ENCODE measurements at regions not wholly inside any gene's neighbourhood (a gene's known extent, or its start where the extent isn't known, plus 50 kb on each side); places are given as distances from the start of the nearest gene placed in this dataset.

DNA sequence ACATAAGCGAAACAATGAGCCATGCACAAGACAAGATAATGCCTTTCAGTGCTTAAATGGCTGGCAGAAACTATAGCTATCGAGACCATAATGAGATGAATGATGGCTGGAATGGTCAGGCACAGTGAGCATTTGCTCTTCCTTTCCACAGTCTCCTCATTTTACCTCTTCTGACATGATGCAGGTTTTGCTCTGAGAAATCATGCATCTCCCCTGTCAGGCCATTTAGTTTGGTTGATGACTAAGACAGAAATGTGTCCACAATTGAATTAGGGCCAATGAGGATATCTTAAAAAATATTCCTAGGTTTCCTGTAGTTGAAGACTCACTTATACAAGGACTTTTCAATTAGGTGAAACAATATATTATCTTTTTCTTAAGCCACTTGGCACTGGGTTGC, 475.1 kb downstream of the TMEM232 start:
- H2BK15ac ChIP-seq (ENCODE audit: low read depth, low read length), result no peak overlapping the region

More for the DNA sequence above, 475.1 kb downstream of the TMEM232 start:
- Histone ChIP-seq H4K5ac (ENCODE audit: insufficient read length, low read depth, low read length) (no peak overlapping the region), H3K18ac (ENCODE audit: insufficient read length, low read depth, low read length) (no peak overlapping the region), H4K20me1 (ENCODE audit: control insufficient read depth, insufficient read depth, insufficient read length) (no peaks in the 10 kb centered on the region), H2AK5ac (ENCODE audit: insufficient read length, low read length) (no peak overlapping the region), H3K9ac (ENCODE audit: extremely low read depth, insufficient read length, low read length) (no peak overlapping the region), H2BK20ac (ENCODE audit: low read depth, low read length, poor library complexity, severe bottlenecking) (no peak overlapping the region), H3K4ac (ENCODE audit: low read depth, low read length) (no peak overlapping the region), H3K27me3 (ENCODE audit: insufficient read depth, low read length) (no peaks in the 10 kb centered on the region), H3K14ac (ENCODE audit: insufficient read depth, low read length) (no peak overlapping the region), H3K79me2 (ENCODE audit: insufficient read depth, low read length) (no peaks in the 10 kb centered on the region), H3K27ac (ENCODE audit: insufficient read length, low read depth, low read length) (no peak overlapping the region), H2BK12ac (ENCODE audit: insufficient read length, low read depth, low read length) (no peak overlapping the region), H3K4me1 (ENCODE audit: insufficient read depth, low read length) (no peaks in the 10 kb centered on the region; the same call in 1 of the 2 replicates), H3K56ac (ENCODE audit: insufficient read length, low read depth, low read length) (no peak overlapping the region), H3K23ac (ENCODE audit: insufficient read length, low read depth, low read length) (no peak overlapping the region), H3K23me2 (ENCODE audit: insufficient read length, low read depth, low read length, poor library complexity, severe bottlenecking) (no peaks in the 10 kb centered on the region), H3K9me3 (ENCODE audit: control insufficient read depth, low read depth, low read length) (no peaks in the 10 kb centered on the region), H4K8ac (replicated peaks; ENCODE audit: insufficient read length, low read depth, low read length) (no peak overlapping the region), H2AFZ (ENCODE audit: low read length) (no peak overlapping the region), H2BK5ac (ENCODE audit: insufficient read length, low read length) (no peak overlapping the region), H3T11ph (ENCODE audit: low read length) (no peak overlapping the region), H3K79me1 (ENCODE audit: insufficient read depth, low read depth, low read length, poor library complexity, severe bottlenecking) (no peaks in the 10 kb centered on the region), H2BK120ac (ENCODE audit: low read depth, low read length, poor library complexity, severe bottlenecking) (no peak overlapping the region), H4K91ac (ENCODE audit: insufficient read length, low read depth, low read length) (no peak overlapping the region), H3K4me2 (ENCODE audit: insufficient read depth, insufficient read length, low read length) (no peak overlapping the region)
- DNase-seq, result no peak
- Mint-ChIP-seq H3K36me3 (ENCODE audit: insufficient read depth in 1 of 3, low read depth in 3 of 3) (no peaks in the 10 kb centered on the region), H3K4me3 (no peak overlapping the region), H3K4me1 (peaks cover 17 to 21% of the 10 kb centered on the region in 2 experiments; a peak in 3 of 4 replicates), H3K9me3 (no peaks in the 10 kb centered on the region), H3K27ac (no peak overlapping the region), H3K27me3 (ENCODE audit: low read depth) (no peaks in the 10 kb centered on the region)
- WGBS (ENCODE audit: extremely low coverage, insufficient read length, low lambda C conversion rate), result no CpG with 5 or more reads among the region's 2 CpGs
- TF ChIP-seq, protein P1, sequence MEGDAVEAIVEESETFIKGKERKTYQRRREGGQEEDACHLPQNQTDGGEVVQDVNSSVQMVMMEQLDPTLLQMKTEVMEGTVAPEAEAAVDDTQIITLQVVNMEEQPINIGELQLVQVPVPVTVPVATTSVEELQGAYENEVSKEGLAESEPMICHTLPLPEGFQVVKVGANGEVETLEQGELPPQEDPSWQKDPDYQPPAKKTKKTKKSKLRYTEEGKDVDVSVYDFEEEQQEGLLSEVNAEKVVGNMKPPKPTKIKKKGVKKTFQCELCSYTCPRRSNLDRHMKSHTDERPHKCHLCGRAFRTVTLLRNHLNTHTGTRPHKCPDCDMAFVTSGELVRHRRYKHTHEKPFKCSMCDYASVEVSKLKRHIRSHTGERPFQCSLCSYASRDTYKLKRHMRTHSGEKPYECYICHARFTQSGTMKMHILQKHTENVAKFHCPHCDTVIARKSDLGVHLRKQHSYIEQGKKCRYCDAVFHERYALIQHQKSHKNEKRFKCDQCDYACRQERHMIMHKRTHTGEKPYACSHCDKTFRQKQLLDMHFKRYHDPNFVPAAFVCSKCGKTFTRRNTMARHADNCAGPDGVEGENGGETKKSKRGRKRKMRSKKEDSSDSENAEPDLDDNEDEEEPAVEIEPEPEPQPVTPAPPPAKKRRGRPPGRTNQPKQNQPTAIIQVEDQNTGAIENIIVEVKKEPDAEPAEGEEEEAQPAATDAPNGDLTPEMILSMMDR (conservative IDR thresholded peaks at IDR 0.05), result no peak

All from H9 (cell line).